K562 (cell line): ENCODE measurements at regions not wholly inside any gene's neighbourhood (a gene's known extent, or its start where the extent isn't known, plus 50 kb on each side); places are given as distances from the start of the nearest gene placed in this dataset.

Experiments used
- ATAC-seq: fragments of 200-7000 bp; cut with Tn5 transposase; 3 replicates; pipeline ENCODE4 v1.9.1; 2020; ENCODE audit warnings: moderate library complexity
- BruUV-seq: library from RNA; stranded (reverse); fragments of 400-500 nt; replicated peaks from 2 replicates; lab custom pipeline; 2021; lab: Mats Ljungman, UMichigan
- CTCF ChIA-PET: fragments of 300-600 bp; formaldehyde crosslinking; extraction: SDS; loops from one replicate; lab custom pipeline; 2021; ENCODE audit warnings: low intra/inter-chr PET ratio; lab: Yijun Ruan, JAX
- POLR2A ChIA-PET: fragments of 300-600, 350-650 bp; sonication (Branson Sonifier 250); formaldehyde crosslinking; extraction: SDS; loops from one replicate; lab custom pipeline; 2021; ENCODE audit warnings: antibody characterized with exemption, inconsistent platforms; lab: Yijun Ruan, JAX
- DNase-seq, 4 experiments: peaks; one replicate each; pipeline versions ENCODE4 v3.0.0 to v3.0.0-alpha.2; 2011 to 2018; ENCODE audit warnings: low spot score in 3 of 4, mixed read lengths in 3 of 4; ENCODE audit errors: extremely low read depth in 1 of 4
- FAIRE-seq: peaks from 2 replicates; lab custom pipeline; 2011; peaks lifted over from hg19 to GRCh38; lab: Jason Lieb, UNC
- H2AFZ ChIP-seq: 2 replicates; pipeline ENCODE4 v1.6.0; 2011; ENCODE audit warnings: low read depth, low read length, control low read depth, inconsistent platforms
- H3K27ac ChIP-seq: fragments of 200-600 bp; 3 replicates; pipeline ENCODE4 v1.8.0; 2011; ENCODE audit warnings: low read depth, mild to moderate bottlenecking, control low read depth, inconsistent platforms, low read length, moderate library complexity, mixed read lengths; ENCODE audit errors: extremely low read depth
- H3K27me3 ChIP-seq, 2 experiments: fragments of 300-600 bp in 1 of 2; 2 replicates in 1 of 2; 3 replicates in 1 of 2; pipeline versions ENCODE4 v1.6.0 to v1.8.0; 2011; ENCODE audit warnings: inconsistent platforms in 2 of 2, low read length in 2 of 2, mild to moderate bottlenecking in 1 of 2, mixed read lengths in 1 of 2, moderate library complexity in 1 of 2; ENCODE audit not compliant: control insufficient read depth in 2 of 2, insufficient read depth in 2 of 2
- H3K36me3 ChIP-seq: fragments of 300-600 bp; 3 replicates; pipeline ENCODE4 v1.8.0; 2011; ENCODE audit warnings: mild to moderate bottlenecking, low read length, inconsistent platforms; ENCODE audit not compliant: control insufficient read depth, insufficient read depth
- H3K4me1 ChIP-seq, 2 experiments: fragments of 200-600 bp in 1 of 2; replicated peaks in 1 of 2; 2 replicates in 1 of 2; 3 replicates in 1 of 2; pipeline versions ENCODE4 v1.5.1 to v1.8.0; 2011; ENCODE audit warnings: inconsistent platforms in 2 of 2, low read length in 2 of 2, mild to moderate bottlenecking in 1 of 2, mixed read lengths in 1 of 2, moderate library complexity in 1 of 2; ENCODE audit not compliant: control insufficient read depth in 2 of 2, insufficient read depth in 2 of 2
- H3K4me2 ChIP-seq: 2 replicates; pipeline ENCODE4 v1.6.1; 2011; ENCODE audit warnings: low read length, control low read depth, inconsistent platforms, mixed read lengths; ENCODE audit not compliant: insufficient read depth
- H3K4me3 ChIP-seq: fragments of 200-600 bp; sonication (generic), shearing (Covaris generic); 2 replicates; pipeline ENCODE4 v1.5.1; 2016; ENCODE audit warnings: control low read depth, inconsistent platforms
- H3K79me2 ChIP-seq: fragments of 200-600 bp; 3 replicates; pipeline ENCODE4 v1.8.0; 2011; ENCODE audit warnings: low read length, inconsistent platforms; ENCODE audit not compliant: control insufficient read depth, insufficient read depth
- H3K9ac ChIP-seq, 2 experiments: 2 replicates each; pipeline versions ENCODE4 v1.6.0 to v1.6.1; 2011; ENCODE audit warnings: low read depth in 2 of 2, low read length in 2 of 2, control low read depth in 1 of 2, inconsistent platforms in 1 of 2, mild to moderate bottlenecking in 1 of 2, mixed read lengths in 1 of 2; ENCODE audit not compliant: insufficient read depth in 1 of 2
- H3K9me1 ChIP-seq: one replicate; pipeline ENCODE4 v1.6.0; 2011; ENCODE audit warnings: inconsistent platforms, mild to moderate bottlenecking, low read length, moderate library complexity; ENCODE audit not compliant: control insufficient read depth, insufficient read depth
- H3K9me3 ChIP-seq: replicated peaks from 2 replicates; pipeline ENCODE4 v1.5.1; 2011; ENCODE audit warnings: low read depth, low read length, inconsistent platforms; ENCODE audit not compliant: control insufficient read depth, insufficient read depth
- H4K20me1 ChIP-seq: replicated peaks from 2 replicates; pipeline ENCODE4 v1.6.1; 2011; ENCODE audit warnings: low read length, inconsistent platforms, mixed read lengths; ENCODE audit not compliant: control insufficient read depth, insufficient read depth
- ATF1 ChIP-seq, 2 experiments: fragments of 450-650 bp in 1 of 2; IDR thresholded peaks; 2 replicates each; pipeline ENCODE4 v1.6.1; 2016; ENCODE audit warnings: missing compliant biosample characterization in 1 of 2, missing genetic modification characterization in 1 of 2
- BDP1 ChIP-seq: IDR thresholded peaks from 3 replicates; pipeline ENCODE4 v1.6.1; 2011; ENCODE audit not compliant: insufficient read length, insufficient read depth
- CREM ChIP-seq: IDR thresholded peaks from 2 replicates; pipeline ENCODE4 v1.6.1; 2014; ENCODE audit warnings: antibody characterized with exemption, low read depth
- GTF2A2 ChIP-seq: IDR thresholded peaks from 2 replicates; pipeline ENCODE4 v1.6.1; 2016; ENCODE audit warnings: mild to moderate bottlenecking, missing genetic modification characterization, missing compliant biosample characterization
- HMG20B ChIP-seq: fragments of 250-450 bp; sonication (Bioruptor Pico); IDR thresholded peaks from 2 replicates; pipeline ENCODE4 v1.5.0; 2021; ENCODE audit warnings: mild to moderate bottlenecking
- KAT8 ChIP-seq: fragments of 450-650 bp; IDR thresholded peaks from 2 replicates; pipeline ENCODE4 v1.6.1; 2016; ENCODE audit warnings: low read depth, mild to moderate bottlenecking
- NFATC3 ChIP-seq: fragments of 450-650 bp; IDR thresholded peaks from 2 replicates; pipeline ENCODE4 v1.6.1; 2017; ENCODE audit warnings: mild to moderate bottlenecking
- PYGO2 ChIP-seq: fragments of 450-650 bp; IDR thresholded peaks from 2 replicates; pipeline ENCODE4 v1.6.1; 2016; ENCODE audit warnings: mild to moderate bottlenecking, missing genetic modification characterization, moderate library complexity, missing compliant biosample characterization
- RB1 ChIP-seq: fragments of 450-650 bp; IDR thresholded peaks from 2 replicates; pipeline ENCODE4 v1.6.1; 2017; ENCODE audit warnings: low read depth, mild to moderate bottlenecking
- SFPQ ChIP-seq: fragments of 200-400 bp; formaldehyde crosslinking; IDR thresholded peaks from 2 replicates; pipeline ENCODE4 v1.6.1; 2017; ENCODE audit warnings: mild to moderate bottlenecking, low read depth, low read length, moderate library complexity
- ZFX ChIP-seq: sonication (generic); formaldehyde crosslinking; IDR thresholded peaks from 2 replicates; pipeline ENCODE4 v1.8.0; 2022; ENCODE audit warnings: mild to moderate bottlenecking, missing genetic modification reagents, moderate library complexity
- ZNF431 ChIP-seq: sonication (generic); formaldehyde crosslinking; IDR thresholded peaks from 2 replicates; pipeline ENCODE4 v1.8.0; 2022; ENCODE audit warnings: mild to moderate bottlenecking, missing genetic modification reagents
- WGBS: fragments of 100-300 bp; shearing (Covaris generic); methylation state at CpG from one replicate; pipeline ENCODE4 v1.1.6; 2016; ENCODE audit warnings: low coverage, mixed read lengths; ENCODE audit not compliant: insufficient coverage; ENCODE audit errors: missing lambda C conversion rate; 5-methylcytosine and 5-hydroxymethylcytosine counted together
- in situ Hi-C: fragments of 300-500 bp; cut with MboI; formaldehyde crosslinking; loops from 4 replicates; pipeline ENCODE4 v1.15.0; 2018; ENCODE audit warnings: inconsistent platforms, mixed read lengths
- intact Hi-C: fragments of 100-400 bp; cut with micrococcal nuclease; formaldehyde crosslinking; loops from 2 replicates; pipeline ENCODE4 v1.14.2; 2022
- TF ChIP-seq, protein P1 (sequence below): fragments of 450-650 bp; IDR thresholded peaks from 2 replicates; pipeline ENCODE4 v1.7.1; 2018; ENCODE audit warnings: mild to moderate bottlenecking, low read depth; ENCODE audit not compliant: partially characterized antibody
- TF ChIP-seq, protein P2 (sequence below): fragments of 450-650 bp; formaldehyde crosslinking; IDR thresholded peaks from 2 replicates; pipeline ENCODE4 v1.4.0; 2020; ENCODE audit warnings: mild to moderate bottlenecking, mixed read lengths

GRCh38 chr9:88826181-88826580, 165.1 kb upstream of the S1PR3 start (continued):
- TF ChIP-seq, protein P1, sequence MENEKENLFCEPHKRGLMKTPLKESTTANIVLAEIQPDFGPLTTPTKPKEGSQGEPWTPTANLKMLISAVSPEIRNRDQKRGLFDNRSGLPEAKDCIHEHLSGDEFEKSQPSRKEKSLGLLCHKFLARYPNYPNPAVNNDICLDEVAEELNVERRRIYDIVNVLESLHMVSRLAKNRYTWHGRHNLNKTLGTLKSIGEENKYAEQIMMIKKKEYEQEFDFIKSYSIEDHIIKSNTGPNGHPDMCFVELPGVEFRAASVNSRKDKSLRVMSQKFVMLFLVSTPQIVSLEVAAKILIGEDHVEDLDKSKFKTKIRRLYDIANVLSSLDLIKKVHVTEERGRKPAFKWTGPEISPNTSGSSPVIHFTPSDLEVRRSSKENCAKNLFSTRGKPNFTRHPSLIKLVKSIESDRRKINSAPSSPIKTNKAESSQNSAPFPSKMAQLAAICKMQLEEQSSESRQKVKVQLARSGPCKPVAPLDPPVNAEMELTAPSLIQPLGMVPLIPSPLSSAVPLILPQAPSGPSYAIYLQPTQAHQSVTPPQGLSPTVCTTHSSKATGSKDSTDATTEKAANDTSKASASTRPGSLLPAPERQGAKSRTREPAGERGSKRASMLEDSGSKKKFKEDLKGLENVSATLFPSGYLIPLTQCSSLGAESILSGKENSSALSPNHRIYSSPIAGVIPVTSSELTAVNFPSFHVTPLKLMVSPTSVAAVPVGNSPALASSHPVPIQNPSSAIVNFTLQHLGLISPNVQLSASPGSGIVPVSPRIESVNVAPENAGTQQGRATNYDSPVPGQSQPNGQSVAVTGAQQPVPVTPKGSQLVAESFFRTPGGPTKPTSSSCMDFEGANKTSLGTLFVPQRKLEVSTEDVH = no peak
- TF ChIP-seq SFPQ (no peak), CREM (no peak)
- TF ChIP-seq, all 486 proteins: peak for 0

- FAIRE-seq = no peak
- Histone ChIP-seq H3K27ac (no peak overlapping the region), H3K79me2 (no peaks in the 10 kb centered on the region), H3K4me2 (no peak overlapping the region), H3K9me1 (no peaks in the 10 kb centered on the region), H3K9ac (no peak overlapping the region), H3K27me3 (peaks cover 0 to 13% of the 10 kb centered on the region in 2 experiments; a peak in 3 of 5 replicates)
- TF ChIP-seq ATF1 (CRISPR knock-in tag; IDR thresholded peaks at IDR 0.05) = no peak
- TF ChIP-seq ATF1 (tag; IDR thresholded peaks at IDR 0.05) = no peak
- no peak for TF ChIP-seq ZNF431 (CRISPR knock-in tag)
- TF ChIP-seq PYGO2 (tag) = no peak
- TF ChIP-seq ZFX (CRISPR knock-in tag) = no peak
- TF ChIP-seq BDP1 = no peak
- no peak for TF ChIP-seq KAT8
- no peak for TF ChIP-seq NFATC3
- no peak for TF ChIP-seq HMG20B (CRISPR knock-in tag)
- no peak for TF ChIP-seq RB1
- TF ChIP-seq GTF2A2 (tag) = no peak
- TF ChIP-seq, protein P2, sequence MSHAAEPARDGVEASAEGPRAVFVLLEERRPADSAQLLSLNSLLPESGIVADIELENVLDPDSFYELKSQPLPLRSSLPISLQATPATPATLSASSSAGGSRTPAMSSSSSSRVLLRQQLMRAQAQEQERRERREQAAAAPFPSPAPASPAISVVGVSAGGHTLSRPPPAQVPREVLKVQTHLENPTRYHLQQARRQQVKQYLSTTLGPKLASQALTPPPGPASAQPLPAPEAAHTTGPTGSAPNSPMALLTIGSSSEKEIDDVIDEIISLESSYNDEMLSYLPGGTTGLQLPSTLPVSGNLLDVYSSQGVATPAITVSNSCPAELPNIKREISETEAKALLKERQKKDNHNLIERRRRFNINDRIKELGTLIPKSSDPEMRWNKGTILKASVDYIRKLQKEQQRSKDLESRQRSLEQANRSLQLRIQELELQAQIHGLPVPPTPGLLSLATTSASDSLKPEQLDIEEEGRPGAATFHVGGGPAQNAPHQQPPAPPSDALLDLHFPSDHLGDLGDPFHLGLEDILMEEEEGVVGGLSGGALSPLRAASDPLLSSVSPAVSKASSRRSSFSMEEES (CRISPR knock-in tag) = no peak
- TF ChIP-seq, all 486 proteins: peak for 0
- in situ Hi-C loops = no loop called here
- no peak for DNase-seq
- intact Hi-C loops = no loop called here
- no peak for ATAC-seq
- ChIA-PET POLR2A (no interaction called here), CTCF (no interaction called here)
- Histone ChIP-seq H2AFZ (no peak overlapping the region), H3K9me3 (no peaks in the 10 kb centered on the region), H3K4me1 (no peaks in the 10 kb centered on the region; a peak in 1 of 5 replicates), H3K36me3 (no peaks in the 10 kb centered on the region), H4K20me1 (no peaks in the 10 kb centered on the region), H3K4me3 (no peak overlapping the region)
- WGBS = 0% methylated on average over 1 of the region's 1 CpG
- BruUV-seq = no TSS peak
These were observed 164.5 kb upstream of the S1PR3 start for GRCh38 chr9:88826771-88827181.
